Activated T-cell treated with anti-CD3 and anti-CD28 coated beads, Interleukin-2, amount 50 U/mL, for 4 hours (primary cell): ENCODE measurements at regions not wholly inside any gene's neighbourhood (a gene's known extent, or its start where the extent isn't known, plus 50 kb on each side); places are given as distances from the start of the nearest gene placed in this dataset.

Experiments
- ATAC-seq, 2 donors: fragments of 200-7000 bp; cut with Tn5 transposase; one replicate each; pipeline ENCODE4 v1.10.0; 2021
- DNase-seq: peaks from one replicate; pipeline ENCODE4 v3.0.0-alpha.2; 2020
- H3K27me3 Mint-ChIP-seq: one replicate; pipeline ENCODE4 v1.8.0; 2021; ENCODE audit warnings: low read depth, mixed read lengths
- H3K36me3 Mint-ChIP-seq: one replicate; pipeline ENCODE4 v1.8.0; 2022; ENCODE audit warnings: mixed read lengths; ENCODE audit not compliant: insufficient read depth
- H3K4me1 Mint-ChIP-seq: one replicate; pipeline ENCODE4 v1.8.0; 2021; ENCODE audit warnings: low read depth, mixed read lengths
- H3K4me3 Mint-ChIP-seq: one replicate; pipeline ENCODE4 v1.8.0; 2021; ENCODE audit warnings: mild to moderate bottlenecking, moderate library complexity, mixed read lengths
- H3K9me3 Mint-ChIP-seq: one replicate; pipeline ENCODE4 v1.8.0; 2021; ENCODE audit warnings: mixed read lengths

GRCh38 chrX:46301903-46302302, 243.3 kb downstream of the ZNF674 start:
- no peak for ATAC-seq
- Mint-ChIP-seq H3K36me3 (no peaks in the 10 kb centered on the region), H3K27me3 (no peaks in the 10 kb centered on the region), H3K4me3 (no peak overlapping the region), H3K4me1 (no peaks in the 10 kb centered on the region), H3K9me3 (peaks cover 7% of the 10 kb centered on the region)
- DNase-seq: no peak

DNA sequence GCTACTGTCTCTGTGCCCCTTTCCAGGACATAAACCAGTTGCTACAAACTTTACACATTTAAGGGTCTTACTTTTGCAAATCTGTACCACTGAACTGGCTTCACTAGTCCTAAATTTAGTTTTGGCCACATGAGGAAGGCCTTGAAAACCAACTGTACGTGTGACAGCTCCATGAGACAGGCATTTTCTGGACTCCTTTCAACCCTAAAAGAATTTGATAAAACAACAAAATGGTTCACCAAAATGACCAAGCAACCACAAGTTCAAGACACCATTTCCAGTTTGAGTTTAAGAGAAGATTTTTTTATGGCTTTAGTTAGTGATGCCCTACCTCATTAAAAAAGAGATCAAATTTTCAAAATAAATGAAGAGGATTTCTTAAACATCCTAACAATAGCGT, 246.4 kb downstream of the ZNF674 start:
- Mint-ChIP-seq H3K27me3 (no peaks in the 10 kb centered on the region), H3K9me3 (no peaks in the 10 kb centered on the region), H3K36me3 (no peaks in the 10 kb centered on the region), H3K4me1 (no peaks in the 10 kb centered on the region), H3K4me3 (no peak overlapping the region)
- DNase-seq: no peak
- ATAC-seq: no peak

GRCh38 chrX:46295963-46296362, 249.3 kb downstream of the ZNF674 start:
- no peaks in the 10 kb centered on the region for H3K4me1 Mint-ChIP-seq

GRCh38 chrX:46294234-46294633, 251.0 kb downstream of the ZNF674 start:
- no peak for ATAC-seq
- H3K4me3 Mint-ChIP-seq: no peak overlapping the region
- no peaks in the 10 kb centered on the region for H3K9me3 Mint-ChIP-seq
- no peak for DNase-seq
- H3K27me3 Mint-ChIP-seq: no peaks in the 10 kb centered on the region
- no peaks in the 10 kb centered on the region for H3K4me1 Mint-ChIP-seq
- H3K36me3 Mint-ChIP-seq: no peaks in the 10 kb centered on the region

More at GRCh38 chrX:46295963-46296362, 249.3 kb downstream of the ZNF674 start:
- no peak for ATAC-seq
- no peak overlapping the region for H3K4me3 Mint-ChIP-seq
- DNase-seq: no peak
- no peaks in the 10 kb centered on the region for H3K36me3 Mint-ChIP-seq
- H3K27me3 Mint-ChIP-seq: no peaks in the 10 kb centered on the region
- H3K9me3 Mint-ChIP-seq: no peaks in the 10 kb centered on the region

DNA sequence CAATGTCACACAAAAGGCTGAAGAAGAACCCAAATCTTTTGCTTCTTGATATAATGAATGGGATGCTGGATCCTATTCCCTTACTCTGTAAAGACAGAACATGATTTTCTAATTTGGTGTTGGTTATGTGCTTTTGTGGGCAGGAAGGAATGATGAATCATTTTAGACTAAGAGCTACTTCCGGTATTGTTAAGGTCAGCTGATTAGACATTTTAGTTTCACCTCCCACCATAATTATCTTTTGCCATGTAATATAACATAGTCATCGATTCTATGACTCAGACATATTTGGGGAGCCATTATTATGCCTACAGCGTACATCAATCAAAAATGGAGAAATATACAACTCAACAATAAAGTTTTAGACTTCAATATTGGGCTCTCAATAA, 265.3 kb downstream of the ZNF674 start:
- Mint-ChIP-seq H3K36me3 (no peaks in the 10 kb centered on the region), H3K27me3 (no peaks in the 10 kb centered on the region), H3K4me1 (peaks cover 23% of the 10 kb centered on the region), H3K9me3 (no peaks in the 10 kb centered on the region), H3K4me3 (no peak overlapping the region)
- DNase-seq: no peak
- ATAC-seq: peak; percentile 62 to 81

- H3K9me3 Mint-ChIP-seq: no peaks in the 10 kb centered on the region
- ATAC-seq (peak in 1 of 2 donors; percentile 27), DNase-seq (no peak)
- peak overlapping the region; percentile 57 for H3K4me3 Mint-ChIP-seq
- no peaks in the 10 kb centered on the region for H3K36me3 Mint-ChIP-seq
- H3K4me1 Mint-ChIP-seq: peaks cover 23% of the 10 kb centered on the region
- H3K27me3 Mint-ChIP-seq: no peaks in the 10 kb centered on the region
Observed at GRCh38 chrX:46279214-46279924, 265.9 kb downstream of the ZNF674 start.

- DNase-seq (no peak), ATAC-seq (peak; percentile 34 to 42)
- H3K4me3 Mint-ChIP-seq: peak overlapping the region; percentile 57
- no peaks in the 10 kb centered on the region for H3K36me3 Mint-ChIP-seq
- H3K4me1 Mint-ChIP-seq: peaks cover 23% of the 10 kb centered on the region
- H3K9me3 Mint-ChIP-seq: no peaks in the 10 kb centered on the region
- no peaks in the 10 kb centered on the region for H3K27me3 Mint-ChIP-seq
Observed at GRCh38 chrX:46278572-46278971, 266.6 kb downstream of the ZNF674 start.

DNA sequence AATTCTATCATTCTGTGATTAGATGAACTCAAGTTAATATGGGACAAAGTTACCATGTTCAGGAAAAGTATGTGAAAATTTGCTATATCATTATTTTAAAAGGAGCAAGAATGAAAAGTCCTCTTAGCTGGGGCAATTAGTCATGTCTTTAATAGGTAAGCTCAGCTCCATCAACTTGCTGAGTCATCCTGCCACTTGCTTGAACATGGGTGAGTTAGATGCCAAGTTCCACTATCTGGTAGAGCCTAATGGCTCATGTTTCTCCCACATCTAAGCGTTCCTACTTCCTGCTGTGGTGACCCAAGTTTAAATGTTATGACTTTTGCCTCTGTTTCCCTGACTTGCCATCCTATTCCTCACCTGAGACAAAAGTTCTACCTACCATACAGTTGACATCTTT, 276.8 kb downstream of the ZNF674 start:
- ATAC-seq (peak; percentile 40 to 62), DNase-seq (no peak)
- H3K4me3 Mint-ChIP-seq: no peak overlapping the region
- no peaks in the 10 kb centered on the region for H3K36me3 Mint-ChIP-seq
- H3K27me3 Mint-ChIP-seq: no peaks in the 10 kb centered on the region
- peaks cover 6% of the 10 kb centered on the region for H3K4me1 Mint-ChIP-seq
- H3K9me3 Mint-ChIP-seq: no peaks in the 10 kb centered on the region

DNA sequence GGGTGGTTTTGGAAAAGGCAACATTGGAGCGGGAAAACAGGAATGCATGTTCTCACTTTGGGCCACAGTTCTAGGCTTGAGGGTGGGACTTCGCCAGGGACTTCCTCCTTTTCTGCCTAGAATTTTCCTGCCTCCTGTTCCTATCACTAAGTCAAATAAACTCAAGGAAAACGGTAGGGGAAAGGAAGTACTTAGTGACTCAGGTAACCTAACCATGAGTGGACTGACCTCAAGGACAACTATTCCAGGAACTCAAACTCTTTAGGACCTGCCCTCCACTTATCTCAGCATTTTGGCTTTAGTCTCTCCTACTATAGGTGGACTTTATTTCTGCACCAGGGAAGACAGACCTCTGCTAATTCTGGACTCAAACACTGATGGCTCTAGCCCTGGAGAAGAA, 281.7 kb downstream of the ZNF674 start:
- ATAC-seq (no peak), DNase-seq (no peak)
- H3K36me3 Mint-ChIP-seq: no peaks in the 10 kb centered on the region
- H3K4me3 Mint-ChIP-seq: no peak overlapping the region
- peaks cover 4% of the 10 kb centered on the region for H3K4me1 Mint-ChIP-seq
- no peaks in the 10 kb centered on the region for H3K9me3 Mint-ChIP-seq
- no peaks in the 10 kb centered on the region for H3K27me3 Mint-ChIP-seq

DNA sequence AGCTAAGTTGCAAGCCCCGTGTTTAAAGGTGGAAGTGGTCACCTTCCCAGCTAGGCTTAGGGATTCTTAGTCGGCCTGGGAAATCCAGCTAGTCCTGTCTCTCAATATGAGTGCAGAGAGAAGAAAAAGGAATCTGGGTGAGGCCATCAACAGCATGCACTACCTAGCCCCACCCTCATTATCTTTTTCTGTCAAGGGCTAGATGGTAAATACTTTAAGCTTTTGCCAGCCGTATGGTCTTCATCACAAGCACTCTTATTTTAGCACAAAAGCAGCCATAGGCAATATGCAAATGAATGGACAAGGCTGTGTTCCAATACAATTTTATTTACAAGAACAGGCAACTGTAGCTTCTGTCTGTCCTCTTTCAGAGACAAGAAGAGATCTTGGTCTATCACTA, 282.9 kb downstream of the ZNF674 start:
- Mint-ChIP-seq H3K27me3 (no peaks in the 10 kb centered on the region), H3K4me1 (peaks cover 6% of the 10 kb centered on the region), H3K9me3 (no peaks in the 10 kb centered on the region), H3K4me3 (no peak overlapping the region), H3K36me3 (no peaks in the 10 kb centered on the region)
- ATAC-seq: no peak
- no peak for DNase-seq

GRCh38 chrX:46260499-46260898, 284.7 kb downstream of the ZNF674 start:
- ATAC-seq: no peak
- H3K4me3 Mint-ChIP-seq: no peak overlapping the region
- H3K9me3 Mint-ChIP-seq: no peaks in the 10 kb centered on the region
- H3K36me3 Mint-ChIP-seq: no peaks in the 10 kb centered on the region
- H3K4me1 Mint-ChIP-seq: peaks cover 13% of the 10 kb centered on the region
- H3K27me3 Mint-ChIP-seq: no peaks in the 10 kb centered on the region
- DNase-seq: no peak

DNA sequence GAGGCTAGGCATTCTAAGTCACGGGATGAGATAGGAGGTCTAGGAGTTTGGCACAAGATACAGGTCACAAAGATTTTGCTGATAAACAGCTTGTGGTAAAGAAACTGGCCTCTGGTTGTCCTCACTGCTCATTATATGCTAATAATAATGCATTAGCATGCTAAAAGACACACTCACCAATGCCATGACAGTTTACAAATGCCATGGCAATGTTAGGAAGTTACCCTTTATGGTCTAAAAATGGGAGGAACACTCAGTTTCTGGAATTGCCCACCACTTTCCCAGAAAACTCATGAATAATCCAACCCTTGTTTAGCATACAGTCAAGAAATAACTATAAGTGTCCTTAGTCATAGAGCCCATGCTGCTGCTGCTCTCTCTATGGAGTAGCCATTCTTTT, 286.9 kb downstream of the ZNF674 start:
- Mint-ChIP-seq H3K4me3 (no peak overlapping the region), H3K27me3 (no peaks in the 10 kb centered on the region), H3K4me1 (peaks cover 15% of the 10 kb centered on the region), H3K36me3 (no peaks in the 10 kb centered on the region), H3K9me3 (no peaks in the 10 kb centered on the region)
- DNase-seq: no peak
- ATAC-seq: no peak

- ATAC-seq: no peak
Observed at GRCh38 chrX:46257451-46257879, 287.8 kb downstream of the ZNF674 start.

GRCh38 chrX:46256875-46257274, 288.3 kb downstream of the ZNF674 start:
- Mint-ChIP-seq H3K4me3 (no peak overlapping the region), H3K27me3 (no peaks in the 10 kb centered on the region), H3K4me1 (peaks cover 15% of the 10 kb centered on the region), H3K36me3 (no peaks in the 10 kb centered on the region), H3K9me3 (no peaks in the 10 kb centered on the region)
- DNase-seq: no peak
- ATAC-seq: no peak

More at GRCh38 chrX:46257451-46257879, 287.8 kb downstream of the ZNF674 start:
- no peaks in the 10 kb centered on the region for H3K36me3 Mint-ChIP-seq
- H3K4me3 Mint-ChIP-seq: no peak overlapping the region
- H3K9me3 Mint-ChIP-seq: no peaks in the 10 kb centered on the region
- DNase-seq: no peak
- H3K27me3 Mint-ChIP-seq: no peaks in the 10 kb centered on the region
- peaks cover 15% of the 10 kb centered on the region for H3K4me1 Mint-ChIP-seq

GRCh38 chrX:46255046-46255445, 290.2 kb downstream of the ZNF674 start:
- H3K36me3 Mint-ChIP-seq: no peaks in the 10 kb centered on the region
- no peak overlapping the region for H3K4me3 Mint-ChIP-seq
- no peaks in the 10 kb centered on the region for H3K27me3 Mint-ChIP-seq
- peaks cover 15% of the 10 kb centered on the region for H3K4me1 Mint-ChIP-seq
- no peak for DNase-seq
- ATAC-seq: no peak
- no peaks in the 10 kb centered on the region for H3K9me3 Mint-ChIP-seq
